ENCODE measurements at regions not wholly inside any gene's neighbourhood (a gene's known extent, or its start where the extent isn't known, plus 50 kb on each side); places are given as distances from the start of the nearest gene placed in this dataset.

GRCh38 chr20:39670988-39671387 is 708.8 kb downstream of the DHX35 start:
- TF ChIP-seq, protein P1, sequence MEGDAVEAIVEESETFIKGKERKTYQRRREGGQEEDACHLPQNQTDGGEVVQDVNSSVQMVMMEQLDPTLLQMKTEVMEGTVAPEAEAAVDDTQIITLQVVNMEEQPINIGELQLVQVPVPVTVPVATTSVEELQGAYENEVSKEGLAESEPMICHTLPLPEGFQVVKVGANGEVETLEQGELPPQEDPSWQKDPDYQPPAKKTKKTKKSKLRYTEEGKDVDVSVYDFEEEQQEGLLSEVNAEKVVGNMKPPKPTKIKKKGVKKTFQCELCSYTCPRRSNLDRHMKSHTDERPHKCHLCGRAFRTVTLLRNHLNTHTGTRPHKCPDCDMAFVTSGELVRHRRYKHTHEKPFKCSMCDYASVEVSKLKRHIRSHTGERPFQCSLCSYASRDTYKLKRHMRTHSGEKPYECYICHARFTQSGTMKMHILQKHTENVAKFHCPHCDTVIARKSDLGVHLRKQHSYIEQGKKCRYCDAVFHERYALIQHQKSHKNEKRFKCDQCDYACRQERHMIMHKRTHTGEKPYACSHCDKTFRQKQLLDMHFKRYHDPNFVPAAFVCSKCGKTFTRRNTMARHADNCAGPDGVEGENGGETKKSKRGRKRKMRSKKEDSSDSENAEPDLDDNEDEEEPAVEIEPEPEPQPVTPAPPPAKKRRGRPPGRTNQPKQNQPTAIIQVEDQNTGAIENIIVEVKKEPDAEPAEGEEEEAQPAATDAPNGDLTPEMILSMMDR (conservative IDR thresholded peaks at IDR 0.05; ENCODE audit: control insufficient read depth, insufficient read depth, low read depth, low read length), result no peak
- no peak for DNase-seq (ENCODE audit: low read depth)
- H3K4me3 ChIP-seq (ENCODE audit: control insufficient read depth, low read depth, low read length), result no peak overlapping the region

- TF ChIP-seq, protein P1 (conservative IDR thresholded peaks at IDR 0.05; ENCODE audit: control insufficient read depth, insufficient read depth, low read depth, low read length), result no peak
- DNase-seq (ENCODE audit: low read depth), result no peak
- H3K4me3 ChIP-seq (ENCODE audit: control insufficient read depth, low read depth, low read length), result no peak overlapping the region
These were observed 707.5 kb downstream of the DHX35 start for GRCh38 chr20:39669659-39670058.

GRCh38 chr20:39668038-39668437 is 705.9 kb downstream of the DHX35 start:
- TF ChIP-seq, protein P1 (conservative IDR thresholded peaks at IDR 0.05; ENCODE audit: control insufficient read depth, insufficient read depth, low read depth, low read length), result no peak
- no peak for DNase-seq (ENCODE audit: low read depth)
- H3K4me3 ChIP-seq (ENCODE audit: control insufficient read depth, low read depth, low read length), result no peak overlapping the region

DNA sequence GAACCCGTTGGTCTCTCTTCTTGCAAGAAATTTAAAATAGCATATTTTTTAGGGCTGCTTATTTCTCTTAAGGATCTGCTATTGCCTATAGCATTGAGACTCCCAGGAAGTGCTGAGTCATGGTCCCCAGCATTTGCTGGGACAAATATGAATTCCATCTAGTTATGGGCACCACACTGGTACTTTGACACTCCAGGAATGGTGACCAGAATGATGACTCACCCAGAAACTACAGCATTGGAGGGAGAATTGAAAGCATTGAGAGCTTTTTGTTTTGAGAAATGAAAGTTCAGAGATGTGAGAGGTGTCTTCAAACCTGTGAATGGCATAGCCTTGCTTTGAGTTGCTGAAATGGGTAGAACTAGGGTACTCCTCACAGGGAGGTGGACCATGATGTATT is 699.7 kb downstream of the DHX35 start:
- DNase-seq (ENCODE audit: low read depth), result peak; percentile 21
- H3K4me3 ChIP-seq (ENCODE audit: control insufficient read depth, low read depth, low read length), result no peak overlapping the region
- TF ChIP-seq, protein P1 (conservative IDR thresholded peaks at IDR 0.05; ENCODE audit: control insufficient read depth, insufficient read depth, low read depth, low read length), result no peak

DNA sequence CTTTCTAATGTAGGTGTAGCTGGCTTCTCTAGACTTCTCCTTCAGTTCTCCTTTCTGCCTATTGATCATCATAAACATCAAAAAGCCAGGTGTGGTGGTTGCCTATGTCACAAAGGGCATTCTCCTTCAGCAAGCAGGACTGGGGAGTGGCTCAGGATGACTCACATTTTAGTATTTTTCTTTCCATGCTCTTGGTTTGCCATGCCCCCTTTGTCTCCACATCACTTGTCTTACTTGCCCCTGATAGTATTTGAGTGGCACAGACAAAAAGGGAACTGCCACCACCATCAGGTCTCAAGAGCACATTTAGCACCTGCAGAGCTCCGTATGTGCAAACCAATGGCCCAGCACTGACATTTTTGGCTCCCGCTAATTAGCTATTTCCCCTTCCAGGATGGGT is 698.8 kb downstream of the DHX35 start:
- TF ChIP-seq, protein P1 (conservative IDR thresholded peaks at IDR 0.05; ENCODE audit: control insufficient read depth, insufficient read depth, low read depth, low read length), result no peak
- no peak overlapping the region for H3K4me3 ChIP-seq (ENCODE audit: control insufficient read depth, low read depth, low read length)
- DNase-seq (ENCODE audit: low read depth), result no peak

DNA sequence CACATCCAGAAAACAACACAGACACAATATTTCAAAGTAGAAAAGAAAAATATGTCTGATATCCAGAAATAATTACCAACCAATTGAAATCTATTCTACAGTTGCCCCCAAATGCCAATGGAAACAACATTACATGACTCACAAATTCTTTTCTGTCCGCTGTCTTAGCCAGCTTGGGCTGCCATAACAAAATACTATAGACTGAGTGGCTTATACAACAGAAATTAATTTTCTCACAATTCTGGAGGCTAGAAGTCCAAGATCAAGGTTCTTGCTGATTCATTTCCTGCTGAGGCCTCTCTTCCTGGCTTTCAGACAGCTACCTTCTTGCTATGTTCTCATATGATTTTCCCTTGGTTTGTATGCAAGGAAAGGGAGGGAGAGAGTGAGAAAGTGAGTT is 698.1 kb downstream of the DHX35 start:
- TF ChIP-seq, protein P1 (conservative IDR thresholded peaks at IDR 0.05; ENCODE audit: control insufficient read depth, insufficient read depth, low read depth, low read length), result no peak
- no peak overlapping the region for H3K4me3 ChIP-seq (ENCODE audit: control insufficient read depth, low read depth, low read length)
- peak; percentile 59 for DNase-seq (ENCODE audit: low read depth)
